Ovary (tissue), 3 donors: ENCODE measurements at regions not wholly inside any gene's neighbourhood (a gene's known extent, or its start where the extent isn't known, plus 50 kb on each side); places are given as distances from the start of the nearest gene placed in this dataset.

Source experiments
- CTCF ChIP-seq, 3 donors: fragments of 450-650 bp in 2 of 3; fragments of 200-600 bp in 1 of 3; IDR thresholded peaks; one replicate each; pipeline versions ENCODE4 v1.5.1 to v1.8.0; 2016 to 2022; ENCODE audit warnings: antibody characterized with exemption in 3 of 3, mild to moderate bottlenecking in 1 of 3
- POLR2A ChIP-seq: fragments of 450-650 bp; IDR thresholded peaks from one replicate; pipeline ENCODE4 v1.6.1; 2017; ENCODE audit warnings: antibody characterized with exemption, mild to moderate bottlenecking, moderate library complexity
- donor health status: DM: no; HTN: no; CAD: no.

- no peak for TF ChIP-seq CTCF (IDR thresholded peaks at IDR 0.05)
- TF ChIP-seq POLR2A: no peak
Observed at GRCh38 chr1:100629391-100629790, 90.2 kb upstream of the VCAM1 start.
